HepG2 (cell line): ENCODE measurements at regions not wholly inside any gene's neighbourhood (a gene's known extent, or its start where the extent isn't known, plus 50 kb on each side); places are given as distances from the start of the nearest gene placed in this dataset.

Experiments
- BORCS8-MEF2B ChIP-seq: sonication (generic); formaldehyde crosslinking; IDR thresholded peaks from 2 replicates; pipeline ENCODE4 v1.8.0; 2022; ENCODE audit warnings: mild to moderate bottlenecking, missing genetic modification reagents
- FOXM1 ChIP-seq: sonication (generic); formaldehyde crosslinking; IDR thresholded peaks from 2 replicates; pipeline ENCODE4 v1.5.0; 2020; ENCODE audit warnings: missing genetic modification reagents
- HNRNPLL ChIP-seq: fragments of 200-400 bp; formaldehyde crosslinking; IDR thresholded peaks from 2 replicates; pipeline ENCODE4 v1.6.1; 2017; ENCODE audit warnings: mild to moderate bottlenecking, low read depth, low read length; ENCODE audit not compliant: poor library complexity, severe bottlenecking
- IKZF4 ChIP-seq: sonication (generic); formaldehyde crosslinking; IDR thresholded peaks from 2 replicates; pipeline ENCODE4 v1.5.1; 2020; ENCODE audit warnings: borderline replicate concordance, mild to moderate bottlenecking, low read depth, missing genetic modification reagents; ENCODE audit errors: not compliant biosample characterization
- MEIS2 ChIP-seq: sonication (generic); formaldehyde crosslinking; IDR thresholded peaks from 2 replicates; pipeline ENCODE4 v1.9.0; 2021; ENCODE audit warnings: mild to moderate bottlenecking, missing genetic modification reagents
- MTF2 ChIP-seq: sonication (generic); formaldehyde crosslinking; IDR thresholded peaks from 2 replicates; pipeline ENCODE4 v1.5.0; 2020; ENCODE audit warnings: missing genetic modification reagents, borderline replicate concordance
- NONO ChIP-seq, 2 experiments: fragments of 450-650 bp in 1 of 2; sonication (generic) in 1 of 2; formaldehyde crosslinking in 1 of 2; IDR thresholded peaks in 1 of 2; conservative IDR thresholded peaks in 1 of 2; 2 replicates each; pipeline versions ENCODE4 v1.6.1 to v1.8.0; 2017 to 2022; ENCODE audit warnings: mild to moderate bottlenecking in 1 of 2, missing genetic modification reagents in 1 of 2, moderate library complexity in 1 of 2
- NR2F6 ChIP-seq, 2 experiments: IDR thresholded peaks; 2 replicates each; pipeline ENCODE4 v1.6.1; 2016; ENCODE audit warnings: antibody characterized with exemption in 1 of 2, mild to moderate bottlenecking in 1 of 2
- REXO4 ChIP-seq: sonication (generic); formaldehyde crosslinking; IDR thresholded peaks from 2 replicates; pipeline ENCODE4 v1.8.0; 2022; ENCODE audit warnings: missing genetic modification reagents, mild to moderate bottlenecking, borderline replicate concordance
- ZNF101 ChIP-seq: sonication (generic); formaldehyde crosslinking; IDR thresholded peaks from 2 replicates; pipeline ENCODE4 v1.4.0; 2020; ENCODE audit warnings: mild to moderate bottlenecking, low read depth, missing genetic modification reagents, borderline replicate concordance
- ZNF431 ChIP-seq: sonication (generic); formaldehyde crosslinking; IDR thresholded peaks from 2 replicates; pipeline ENCODE4 v1.9.0; 2022; ENCODE audit warnings: missing genetic modification reagents, low read depth, mild to moderate bottlenecking, borderline replicate concordance
- ZNF460 ChIP-seq: sonication (generic); formaldehyde crosslinking; IDR thresholded peaks from 2 replicates; pipeline ENCODE4 v1.5.1; 2020; ENCODE audit warnings: missing genetic modification reagents, mild to moderate bottlenecking, borderline replicate concordance
- TF ChIP-seq, protein P1 (sequence below): sonication (generic); formaldehyde crosslinking; IDR thresholded peaks from 2 replicates; pipeline ENCODE4 v1.5.0; 2020; ENCODE audit warnings: mild to moderate bottlenecking, missing genetic modification reagents
- TF ChIP-seq, protein P2 (sequence below): sonication (generic); IDR thresholded peaks from 2 replicates; pipeline ENCODE4 v1.6.1; 2016; ENCODE audit warnings: low read depth, borderline replicate concordance
- TF ChIP-seq, protein P3 (sequence below): sonication (generic); formaldehyde crosslinking; IDR thresholded peaks from 2 replicates; pipeline ENCODE4 v1.8.0; 2023; ENCODE audit warnings: mild to moderate bottlenecking, missing genetic modification reagents
- TF ChIP-seq, protein P4 (sequence below): sonication (generic); formaldehyde crosslinking; IDR thresholded peaks from 2 replicates; pipeline ENCODE4 v1.4.0; 2020; ENCODE audit warnings: mild to moderate bottlenecking, missing genetic modification reagents
- TF ChIP-seq, protein P5 (sequence below): IDR thresholded peaks from 2 replicates; pipeline ENCODE4 v1.4.0; 2020; ENCODE audit warnings: mild to moderate bottlenecking, missing genetic modification reagents

DNA sequence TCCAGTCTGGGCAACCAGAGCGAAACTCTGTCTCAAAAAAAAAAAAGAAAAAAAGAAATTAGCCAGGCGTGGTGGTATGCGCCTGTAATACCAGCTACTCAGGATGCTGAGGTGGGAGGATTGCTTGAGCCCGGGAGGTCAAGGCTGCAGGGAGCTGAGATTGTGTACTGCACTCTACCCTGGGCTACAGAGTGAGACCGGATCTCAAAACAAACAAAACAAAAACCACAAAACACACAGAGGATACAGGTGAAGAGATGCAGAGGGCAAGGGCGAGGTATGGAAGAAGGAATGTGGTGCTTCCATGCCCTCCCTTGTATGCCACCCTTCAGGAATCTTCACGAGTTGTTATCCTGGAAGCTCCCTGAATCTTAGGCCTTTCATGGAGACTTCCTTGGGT, 68.5 kb downstream of the NDUFS5 start (continued):
- TF ChIP-seq, protein P1, sequence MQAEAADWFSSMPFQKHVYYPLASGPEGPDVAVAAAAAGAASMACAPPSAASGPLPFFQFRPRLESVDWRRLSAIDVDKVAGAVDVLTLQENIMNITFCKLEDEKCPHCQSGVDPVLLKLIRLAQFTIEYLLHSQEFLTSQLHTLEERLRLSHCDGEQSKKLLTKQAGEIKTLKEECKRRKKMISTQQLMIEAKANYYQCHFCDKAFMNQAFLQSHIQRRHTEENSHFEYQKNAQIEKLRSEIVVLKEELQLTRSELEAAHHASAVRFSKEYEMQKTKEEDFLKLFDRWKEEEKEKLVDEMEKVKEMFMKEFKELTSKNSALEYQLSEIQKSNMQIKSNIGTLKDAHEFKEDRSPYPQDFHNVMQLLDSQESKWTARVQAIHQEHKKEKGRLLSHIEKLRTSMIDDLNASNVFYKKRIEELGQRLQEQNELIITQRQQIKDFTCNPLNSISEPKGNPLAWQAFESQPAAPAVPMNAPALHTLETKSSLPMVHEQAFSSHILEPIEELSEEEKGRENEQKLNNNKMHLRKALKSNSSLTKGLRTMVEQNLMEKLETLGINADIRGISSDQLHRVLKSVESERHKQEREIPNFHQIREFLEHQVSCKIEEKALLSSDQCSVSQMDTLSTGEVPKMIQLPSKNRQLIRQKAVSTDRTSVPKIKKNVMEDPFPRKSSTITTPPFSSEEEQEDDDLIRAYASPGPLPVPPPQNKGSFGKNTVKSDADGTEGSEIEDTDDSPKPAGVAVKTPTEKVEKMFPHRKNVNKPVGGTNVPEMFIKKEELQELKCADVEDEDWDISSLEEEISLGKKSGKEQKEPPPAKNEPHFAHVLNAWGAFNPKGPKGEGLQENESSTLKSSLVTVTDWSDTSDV = no peak
- TF ChIP-seq, protein P2, sequence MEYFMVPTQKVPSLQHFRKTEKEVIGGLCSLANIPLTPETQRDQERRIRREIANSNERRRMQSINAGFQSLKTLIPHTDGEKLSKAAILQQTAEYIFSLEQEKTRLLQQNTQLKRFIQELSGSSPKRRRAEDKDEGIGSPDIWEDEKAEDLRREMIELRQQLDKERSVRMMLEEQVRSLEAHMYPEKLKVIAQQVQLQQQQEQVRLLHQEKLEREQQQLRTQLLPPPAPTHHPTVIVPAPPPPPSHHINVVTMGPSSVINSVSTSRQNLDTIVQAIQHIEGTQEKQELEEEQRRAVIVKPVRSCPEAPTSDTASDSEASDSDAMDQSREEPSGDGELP = no peak
- TF ChIP-seq MTF2 (CRISPR knock-in tag) (no peak), ZNF431 (CRISPR knock-in tag) (no peak), FOXM1 (no peak), ZNF460 (CRISPR knock-in tag) (no peak), HNRNPLL (no peak), MEIS2 (CRISPR knock-in tag) (no peak), ZNF101 (no peak), NONO (IDR thresholded peaks at IDR 0.05) (no peak), NONO (CRISPR knock-in tag; conservative IDR thresholded peaks at IDR 0.05) (no peak), REXO4 (CRISPR knock-in tag) (no peak), NR2F6 (IDR thresholded peaks at IDR 0.05) (0 out of 2 replicates have a peak, but pooled peaks have one; percentile 46), NR2F6 (CRISPR knock-in tag; IDR thresholded peaks at IDR 0.05) (peak; percentile 61), BORCS8-MEF2B (CRISPR knock-in tag) (no peak), IKZF4 (CRISPR knock-in tag) (no peak)
- TF ChIP-seq, protein P3, sequence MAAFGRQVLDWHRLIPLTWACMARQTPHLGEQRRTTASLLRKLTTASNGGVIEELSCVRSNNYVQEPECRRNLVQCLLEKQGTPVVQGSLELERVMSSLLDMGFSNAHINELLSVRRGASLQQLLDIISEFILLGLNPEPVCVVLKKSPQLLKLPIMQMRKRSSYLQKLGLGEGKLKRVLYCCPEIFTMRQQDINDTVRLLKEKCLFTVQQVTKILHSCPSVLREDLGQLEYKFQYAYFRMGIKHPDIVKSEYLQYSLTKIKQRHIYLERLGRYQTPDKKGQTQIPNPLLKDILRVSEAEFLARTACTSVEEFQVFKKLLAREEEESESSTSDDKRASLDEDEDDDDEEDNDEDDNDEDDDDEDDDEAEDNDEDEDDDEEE (CRISPR knock-in tag) = no peak
- TF ChIP-seq, protein P4, sequence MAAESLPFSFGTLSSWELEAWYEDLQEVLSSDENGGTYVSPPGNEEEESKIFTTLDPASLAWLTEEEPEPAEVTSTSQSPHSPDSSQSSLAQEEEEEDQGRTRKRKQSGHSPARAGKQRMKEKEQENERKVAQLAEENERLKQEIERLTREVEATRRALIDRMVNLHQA = no peak
- TF ChIP-seq, protein P5, sequence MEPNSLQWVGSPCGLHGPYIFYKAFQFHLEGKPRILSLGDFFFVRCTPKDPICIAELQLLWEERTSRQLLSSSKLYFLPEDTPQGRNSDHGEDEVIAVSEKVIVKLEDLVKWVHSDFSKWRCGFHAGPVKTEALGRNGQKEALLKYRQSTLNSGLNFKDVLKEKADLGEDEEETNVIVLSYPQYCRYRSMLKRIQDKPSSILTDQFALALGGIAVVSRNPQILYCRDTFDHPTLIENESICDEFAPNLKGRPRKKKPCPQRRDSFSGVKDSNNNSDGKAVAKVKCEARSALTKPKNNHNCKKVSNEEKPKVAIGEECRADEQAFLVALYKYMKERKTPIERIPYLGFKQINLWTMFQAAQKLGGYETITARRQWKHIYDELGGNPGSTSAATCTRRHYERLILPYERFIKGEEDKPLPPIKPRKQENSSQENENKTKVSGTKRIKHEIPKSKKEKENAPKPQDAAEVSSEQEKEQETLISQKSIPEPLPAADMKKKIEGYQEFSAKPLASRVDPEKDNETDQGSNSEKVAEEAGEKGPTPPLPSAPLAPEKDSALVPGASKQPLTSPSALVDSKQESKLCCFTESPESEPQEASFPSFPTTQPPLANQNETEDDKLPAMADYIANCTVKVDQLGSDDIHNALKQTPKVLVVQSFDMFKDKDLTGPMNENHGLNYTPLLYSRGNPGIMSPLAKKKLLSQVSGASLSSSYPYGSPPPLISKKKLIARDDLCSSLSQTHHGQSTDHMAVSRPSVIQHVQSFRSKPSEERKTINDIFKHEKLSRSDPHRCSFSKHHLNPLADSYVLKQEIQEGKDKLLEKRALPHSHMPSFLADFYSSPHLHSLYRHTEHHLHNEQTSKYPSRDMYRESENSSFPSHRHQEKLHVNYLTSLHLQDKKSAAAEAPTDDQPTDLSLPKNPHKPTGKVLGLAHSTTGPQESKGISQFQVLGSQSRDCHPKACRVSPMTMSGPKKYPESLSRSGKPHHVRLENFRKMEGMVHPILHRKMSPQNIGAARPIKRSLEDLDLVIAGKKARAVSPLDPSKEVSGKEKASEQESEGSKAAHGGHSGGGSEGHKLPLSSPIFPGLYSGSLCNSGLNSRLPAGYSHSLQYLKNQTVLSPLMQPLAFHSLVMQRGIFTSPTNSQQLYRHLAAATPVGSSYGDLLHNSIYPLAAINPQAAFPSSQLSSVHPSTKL = peak; percentile 44; the same call in 1 of the 2 replicates
